HEK293T (cell line): ENCODE measurements at regions not wholly inside any gene's neighbourhood (a gene's known extent, or its start where the extent isn't known, plus 50 kb on each side); places are given as distances from the start of the nearest gene placed in this dataset.

Source experiments
- CTBP1 ChIP-seq: fragments of 450-650 bp; IDR thresholded peaks from 2 replicates; pipeline ENCODE4 v1.6.1; 2016; ENCODE audit warnings: borderline replicate concordance
- HDGF ChIP-seq: fragments of 450-650 bp; IDR thresholded peaks from 2 replicates; pipeline ENCODE4 v1.6.1; 2017; ENCODE audit warnings: antibody characterized with exemption, borderline replicate concordance
- TARDBP ChIP-seq: fragments of 450-650 bp; IDR thresholded peaks from 2 replicates; pipeline ENCODE4 v1.6.1; 2016

DNA sequence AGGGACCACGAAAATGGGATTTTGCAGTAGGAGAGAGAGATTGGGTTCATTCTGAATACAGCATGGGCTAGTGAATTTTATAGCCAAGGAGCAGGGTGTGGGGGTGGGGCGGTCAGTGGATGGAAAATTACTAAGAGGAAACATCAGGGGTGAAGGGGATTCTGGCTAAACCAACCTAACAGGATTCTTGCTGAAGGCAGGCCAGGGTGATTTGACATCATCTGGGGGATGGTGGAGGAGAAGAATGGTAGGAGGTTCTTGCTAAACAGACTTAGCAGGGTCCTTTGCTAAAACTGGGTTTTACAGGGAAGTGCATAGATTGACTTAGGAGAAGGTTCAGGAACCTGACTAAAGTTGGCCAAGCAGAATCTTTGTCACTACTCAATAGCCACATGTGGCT is 91.9 kb downstream of the DNAAF6 start:
- TF ChIP-seq HDGF (no peak), CTBP1 (no peak), TARDBP (no peak)
